DOHH2 (cell line): ENCODE measurements at regions not wholly inside any gene's neighbourhood (a gene's known extent, or its start where the extent isn't known, plus 50 kb on each side); places are given as distances from the start of the nearest gene placed in this dataset.

Experiments
- CTCF ChIP-seq: fragments of 200-600 bp; sonication (generic); IDR thresholded peaks from one replicate; pipeline ENCODE4 v1.5.1; 2014; ENCODE audit warnings: antibody characterized with exemption, mild to moderate bottlenecking, low read depth, low read length; ENCODE audit not compliant: poor library complexity, severe bottlenecking
- EZH2phosphoT487 ChIP-seq: fragments of 200-600 bp; sonication (generic); IDR thresholded peaks from 2 replicates; pipeline ENCODE4 v1.6.1; 2017; ENCODE audit warnings: borderline replicate concordance, mild to moderate bottlenecking, antibody characterized with exemption, low read length, moderate library complexity, mixed read lengths

- TF ChIP-seq CTCF, result no peak
- no peak for TF ChIP-seq EZH2phosphoT487
These were observed 76.4 kb upstream of the METAP2 start for GRCh38 chr12:95397571-95397970.
